COLO829 (cell line): ENCODE measurements at regions not wholly inside any gene's neighbourhood (a gene's known extent, or its start where the extent isn't known, plus 50 kb on each side); places are given as distances from the start of the nearest gene placed in this dataset.
"Not testable (repeated sequence)": the region's sequence is repeated elsewhere in the genome, so short reads cannot be mapped to it uniquely, and the experiment has no call there.

Experiments
- DNase-seq: peaks from one replicate; pipeline ENCODE4 v3.0.0; 2012; ENCODE audit warnings: low spot score

DNA sequence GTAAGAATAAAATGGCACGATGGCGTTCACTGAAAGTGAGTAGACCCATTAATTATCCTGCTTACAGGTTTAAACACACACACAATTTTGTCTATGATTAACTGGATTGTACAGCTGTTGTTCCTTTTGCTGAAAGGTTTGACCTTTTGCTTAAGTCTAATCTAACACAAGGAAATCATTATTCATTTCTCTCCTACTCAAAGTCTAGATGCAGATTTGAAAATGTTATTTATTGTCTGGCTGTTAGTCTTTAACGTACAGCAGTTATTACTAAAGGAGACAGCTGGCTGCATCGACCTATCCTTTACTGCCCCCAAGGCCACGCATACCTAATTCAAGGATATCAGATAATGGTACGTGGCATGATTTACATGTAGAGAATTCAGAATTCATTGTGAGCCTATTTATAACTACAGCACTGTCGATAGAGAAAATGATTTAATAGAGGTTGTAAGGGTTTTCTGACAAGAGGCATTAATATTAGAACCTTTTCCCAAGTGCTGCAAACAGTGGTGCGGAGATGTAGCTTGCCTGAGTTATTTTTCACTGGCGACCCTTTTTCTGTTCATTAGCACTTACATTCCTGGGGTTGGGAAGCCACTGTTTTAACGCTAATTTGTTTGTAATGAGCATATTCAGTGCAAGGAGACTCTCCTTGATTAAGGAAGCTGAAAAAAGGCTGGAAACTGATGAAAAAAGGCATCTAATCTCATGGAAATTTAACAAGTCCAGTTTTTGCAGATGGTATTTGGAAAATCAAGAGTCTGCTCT lies 368.4 kb upstream of the GRAMD2B start:
- peak; percentile 19 for DNase-seq

DNA sequence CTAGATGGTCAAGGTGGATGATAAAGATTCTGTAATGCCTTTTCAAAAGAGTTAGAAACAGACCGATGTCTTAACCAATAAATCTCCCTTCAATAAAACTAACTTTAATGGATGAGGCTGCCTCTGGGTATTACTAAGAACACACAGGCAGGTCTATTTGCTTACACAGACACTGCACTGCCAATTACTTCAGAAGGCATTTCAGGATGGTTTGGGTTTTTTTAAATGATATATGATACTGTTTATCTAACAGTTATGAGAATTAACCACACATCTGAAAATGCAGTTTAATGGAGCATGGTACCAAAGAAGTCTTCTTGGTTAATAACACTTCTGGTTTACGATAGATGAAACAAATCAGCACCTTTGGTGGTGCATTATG lies 367.9 kb upstream of the GRAMD2B start:
- no peak for DNase-seq

DNA sequence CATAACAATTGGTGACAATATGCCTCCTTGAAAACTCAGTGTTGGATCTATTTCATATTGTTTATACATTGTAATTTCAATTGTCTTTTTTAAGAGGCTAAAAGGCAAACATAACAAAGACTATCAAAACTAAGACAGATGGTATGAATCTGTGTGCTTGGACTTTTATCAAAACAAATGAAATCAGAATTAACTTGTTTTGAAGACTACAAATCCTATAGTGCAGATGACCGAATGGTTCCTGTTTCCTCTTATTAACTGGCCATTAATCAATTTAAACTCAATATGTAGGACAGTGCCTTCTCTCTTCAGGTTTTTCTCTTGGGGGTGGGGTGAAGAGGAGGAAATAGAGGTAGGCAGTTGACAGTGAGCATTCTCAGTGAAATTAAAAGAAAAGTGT lies 366.9 kb upstream of the GRAMD2B start:
- DNase-seq, result no peak

GRCh38 chr5:126056851-126057622 lies 366.2 kb upstream of the GRAMD2B start:
- DNase-seq, result no peak

DNA sequence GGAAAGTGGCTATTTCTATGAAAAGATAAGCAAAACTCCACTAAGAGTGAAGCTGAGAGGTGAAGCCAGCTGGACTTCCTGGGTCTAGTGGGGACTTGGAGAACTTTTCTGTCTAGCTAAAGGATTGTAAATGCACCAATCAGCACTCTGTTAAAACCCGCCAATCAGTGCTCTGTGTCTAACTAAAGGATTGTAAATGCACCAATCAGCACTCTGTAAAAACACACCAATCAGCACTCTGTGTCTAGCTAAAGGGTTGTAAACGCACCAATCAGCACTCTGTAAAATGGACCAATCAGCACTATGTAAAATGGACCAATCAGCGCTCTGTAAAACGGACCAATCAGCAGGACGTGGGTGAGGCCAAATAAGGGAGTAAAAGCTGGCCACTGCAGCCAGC lies 364.8 kb upstream of the GRAMD2B start:
- DNase-seq, result not testable (repeated sequence)

- DNase-seq, result no peak
These were observed 360.6 kb upstream of the GRAMD2B start for GRCh38 chr5:126062398-126063221.

DNA sequence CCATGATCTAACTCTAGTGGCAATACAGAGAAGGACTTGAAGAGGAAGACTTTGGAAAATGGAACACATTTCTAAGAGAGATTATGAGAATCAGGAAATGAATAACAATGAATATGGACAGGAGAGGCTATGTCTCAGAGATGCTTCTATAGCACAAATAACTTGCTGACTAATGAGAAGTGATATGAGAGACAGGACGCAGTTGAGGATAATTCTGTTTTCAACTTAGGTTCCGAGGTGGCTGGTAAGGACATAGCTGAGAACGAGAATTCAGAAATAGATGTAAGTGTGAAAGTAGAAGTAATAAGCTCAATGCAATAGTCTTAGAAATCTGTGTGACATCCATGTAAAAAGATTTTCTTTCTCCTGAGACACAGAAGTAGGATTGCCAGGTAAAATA lies 358.1 kb upstream of the GRAMD2B start:
- DNase-seq, result no peak

DNA sequence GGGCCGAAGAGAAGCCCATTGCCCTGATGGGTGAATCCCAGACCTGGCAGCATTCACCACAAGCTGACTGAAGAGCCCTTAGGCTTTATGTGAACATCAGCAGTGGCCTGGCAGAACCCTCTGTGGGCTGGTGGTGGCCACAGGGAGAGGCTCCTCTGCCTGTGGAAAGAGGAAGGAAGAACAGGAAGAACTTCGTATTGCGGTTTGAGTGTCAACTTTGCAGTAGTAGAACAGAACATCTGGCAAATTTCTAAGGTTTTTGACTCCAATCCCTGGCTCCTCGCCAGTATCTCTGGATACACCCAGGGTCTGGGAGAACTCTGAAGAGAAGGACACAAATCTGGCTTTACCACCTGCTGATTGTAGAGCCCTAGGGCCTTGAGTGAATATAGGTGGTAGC lies 356.4 kb upstream of the GRAMD2B start:
- DNase-seq, result no peak

DNA sequence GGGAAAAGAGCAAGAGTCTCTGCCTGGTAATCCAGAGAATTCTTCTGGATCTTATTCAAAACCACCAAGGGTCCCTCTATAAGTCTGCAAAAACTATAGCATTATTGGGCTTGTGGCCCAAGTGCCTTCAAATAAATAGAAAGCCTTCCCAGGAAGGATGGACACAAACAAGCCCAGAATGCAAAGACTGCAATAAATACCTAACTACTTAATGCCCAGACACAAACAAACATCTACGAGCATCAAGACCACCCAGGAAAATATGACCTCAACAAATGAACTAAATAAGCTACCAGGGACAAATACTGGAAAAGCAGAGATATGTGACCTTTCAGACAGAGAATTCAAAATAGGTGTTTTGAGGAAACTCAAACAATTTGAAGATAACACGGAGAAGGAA lies 355.8 kb upstream of the GRAMD2B start:
- DNase-seq, result no peak

- no peak for DNase-seq
These were observed 353.9 kb upstream of the GRAMD2B start for GRCh38 chr5:126069329-126069728.

DNA sequence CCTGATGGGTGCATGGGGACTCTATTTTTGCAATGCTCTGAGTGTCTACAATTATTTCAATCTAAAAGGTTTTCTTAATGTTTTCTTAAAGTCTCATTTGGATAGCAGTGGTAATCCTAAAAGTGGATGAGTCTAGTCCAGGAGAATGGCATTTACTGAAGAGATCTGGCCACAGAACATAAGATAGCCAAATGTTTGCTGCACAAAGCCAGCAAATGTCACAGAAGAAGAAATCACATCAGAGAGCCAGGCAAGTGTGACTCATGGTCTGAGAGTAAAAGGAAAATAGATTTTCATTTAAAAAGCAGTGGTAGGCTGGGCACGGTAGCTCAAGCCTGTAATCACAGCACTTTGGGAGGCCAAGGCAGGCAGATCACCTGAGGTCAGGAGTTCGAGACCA lies 352.7 kb upstream of the GRAMD2B start:
- DNase-seq, result no peak

GRCh38 chr5:126074538-126074937 lies 348.7 kb upstream of the GRAMD2B start:
- no peak for DNase-seq

DNA sequence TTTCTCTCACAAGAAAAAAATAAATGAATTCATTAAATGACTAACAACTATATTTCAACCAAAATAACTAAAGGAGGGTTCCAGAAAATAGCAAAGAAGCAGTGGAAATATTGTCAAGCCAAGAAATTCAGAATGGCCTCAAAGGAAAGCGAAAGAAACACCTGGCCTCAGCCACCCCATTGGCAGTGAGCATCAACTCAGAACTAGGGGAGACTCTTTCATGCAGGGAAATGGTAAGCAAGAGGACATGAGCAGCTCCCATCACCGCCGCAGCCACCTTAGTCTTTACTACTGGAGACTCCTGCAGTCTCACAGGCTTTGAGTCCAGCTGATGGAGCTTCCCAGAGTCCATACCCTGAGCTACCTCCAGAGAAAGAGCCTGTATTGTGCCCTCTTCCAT lies 343.9 kb upstream of the GRAMD2B start:
- DNase-seq, result no peak

GRCh38 chr5:126081209-126081608 lies 342.0 kb upstream of the GRAMD2B start:
- DNase-seq, result no peak

- no peak for DNase-seq
These were observed 330.2 kb upstream of the GRAMD2B start for GRCh38 chr5:126093041-126093440.

GRCh38 chr5:126093718-126094117 lies 329.5 kb upstream of the GRAMD2B start:
- DNase-seq, result no peak

GRCh38 chr5:126094991-126095390 lies 328.2 kb upstream of the GRAMD2B start:
- no peak for DNase-seq

DNA sequence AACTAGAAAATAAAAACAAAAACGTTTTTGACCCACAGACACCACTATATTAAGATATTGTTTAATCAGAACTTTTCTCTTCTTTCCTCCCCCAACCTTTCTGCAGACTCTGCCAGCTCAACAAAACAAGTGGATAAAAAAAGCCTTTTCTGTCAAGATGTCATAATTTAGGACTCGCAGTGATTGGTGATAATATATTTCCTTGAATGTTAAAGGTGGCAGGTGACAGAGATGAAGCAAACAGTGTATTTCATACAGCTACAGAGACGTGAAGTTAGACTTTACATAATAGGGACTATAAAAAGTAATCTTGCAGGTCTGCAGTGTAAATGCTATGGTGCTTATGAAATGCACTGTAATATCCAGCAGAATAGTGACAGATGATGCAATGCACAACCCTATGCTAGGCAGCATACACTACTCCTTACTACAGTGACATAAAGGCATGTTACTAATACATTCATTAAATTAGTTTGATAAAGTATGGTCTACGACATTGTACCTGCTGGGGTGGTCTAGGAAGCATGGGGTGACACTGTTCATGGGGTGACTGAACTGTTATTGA lies 326.7 kb upstream of the GRAMD2B start:
- no peak for DNase-seq

GRCh38 chr5:126097876-126098275 lies 325.3 kb upstream of the GRAMD2B start:
- no peak for DNase-seq

- DNase-seq, result no peak
These were observed 324.7 kb upstream of the GRAMD2B start for GRCh38 chr5:126098330-126099017.

- no peak for DNase-seq
These were observed 324.1 kb upstream of the GRAMD2B start for GRCh38 chr5:126099077-126099476.

GRCh38 chr5:126100767-126101166 lies 322.4 kb upstream of the GRAMD2B start:
- no peak for DNase-seq
